Naive thymus-derived CD4-positive, alpha-beta T cell (primary cell): ENCODE measurements at regions not wholly inside any gene's neighbourhood (a gene's known extent, or its start where the extent isn't known, plus 50 kb on each side); places are given as distances from the start of the nearest gene placed in this dataset.

Experiments used
- ATAC-seq: fragments of 150-1000 bp; cut with Tn5 transposase; 2 replicates; pipeline ENCODE4 v1.10.0; 2021; ENCODE audit warnings: mild to moderate bottlenecking, moderate library complexity
- CTCF ChIA-PET: fragments of 350-600 bp; sonication (Branson Sonifier 250); formaldehyde crosslinking; loops from one replicate; lab custom pipeline; 2021; ENCODE audit warnings: antibody characterized with exemption; lab: Charles Lee
- POLR2A ChIA-PET: fragments of 350-600 bp; sonication (Branson Sonifier 250); formaldehyde crosslinking; loops from one replicate; lab custom pipeline; 2021; ENCODE audit warnings: antibody characterized with exemption, inconsistent platforms; lab: Charles Lee
- DNase-seq, 9 donors: peaks; one replicate each; pipeline versions ENCODE4 v3.0.0 to v3.0.0-alpha.2; 2020 to 2022; ENCODE audit warnings: mixed read lengths in 1 of 9
- H3K27ac ChIP-seq: one replicate; pipeline ENCODE4 v1.7.0; 2013; ENCODE audit warnings: mild to moderate bottlenecking, low read depth, low read length, moderate library complexity
- H3K27me3 ChIP-seq, 2 donors: one replicate each; pipeline ENCODE4 v1.7.0; 2013; ENCODE audit warnings: low read length in 2 of 2, mild to moderate bottlenecking in 2 of 2, moderate library complexity in 2 of 2; ENCODE audit not compliant: control insufficient read depth in 2 of 2, insufficient read depth in 2 of 2
- H3K36me3 ChIP-seq, 3 experiments: 1 replicate in 2 of 3; 2 replicates in 1 of 3; pipeline ENCODE4 v1.7.0; 2013; ENCODE audit warnings: low read length in 3 of 3, mild to moderate bottlenecking in 3 of 3, moderate library complexity in 1 of 3; ENCODE audit not compliant: insufficient read depth in 3 of 3, control insufficient read depth in 2 of 3
- H3K4me1 ChIP-seq, 2 donors: one replicate each; pipeline ENCODE4 v1.7.0; 2013; ENCODE audit warnings: low read length in 2 of 2, mild to moderate bottlenecking in 2 of 2, moderate library complexity in 1 of 2; ENCODE audit not compliant: control insufficient read depth in 2 of 2, insufficient read depth in 2 of 2
- H3K4me3 ChIP-seq: 2 replicates; pipeline ENCODE4 v1.7.0; 2013; ENCODE audit warnings: mild to moderate bottlenecking, low read length
- H3K9me3 ChIP-seq, 3 experiments: 1 replicate in 2 of 3; 2 replicates in 1 of 3; pipeline ENCODE4 v1.7.0; 2013; ENCODE audit warnings: low read length in 3 of 3; ENCODE audit not compliant: control insufficient read depth in 2 of 3
- H3K27ac Mint-ChIP-seq, 9 donors: one replicate each; pipeline ENCODE4 v1.8.0; 2020 to 2022; ENCODE audit warnings: mixed read lengths in 9 of 9, mild to moderate bottlenecking in 8 of 9, moderate library complexity in 5 of 9, inconsistent platforms in 2 of 9
- H3K27me3 Mint-ChIP-seq, 5 donors: one replicate each; pipeline ENCODE4 v1.8.0; 2021 to 2022; ENCODE audit warnings: mixed read lengths in 5 of 5, mild to moderate bottlenecking in 1 of 5
- H3K36me3 Mint-ChIP-seq, 5 donors: one replicate each; pipeline ENCODE4 v1.8.0; 2020 to 2022; ENCODE audit warnings: mixed read lengths in 5 of 5, mild to moderate bottlenecking in 3 of 5, inconsistent platforms in 1 of 5
- H3K4me1 Mint-ChIP-seq, 7 donors: one replicate each; pipeline ENCODE4 v1.8.0; 2020 to 2022; ENCODE audit warnings: mixed read lengths in 7 of 7, mild to moderate bottlenecking in 3 of 7, inconsistent platforms in 1 of 7
- H3K4me3 Mint-ChIP-seq, 10 donors: one replicate each; pipeline ENCODE4 v1.8.0; 2020 to 2022; ENCODE audit warnings: mild to moderate bottlenecking in 10 of 10, mixed read lengths in 10 of 10, moderate library complexity in 6 of 10, inconsistent platforms in 2 of 10
- H3K9me3 Mint-ChIP-seq, 11 donors: one replicate each; pipeline ENCODE4 v1.8.0; 2020 to 2022; ENCODE audit warnings: mixed read lengths in 11 of 11, mild to moderate bottlenecking in 4 of 11, inconsistent platforms in 1 of 11, moderate library complexity in 1 of 11
- intact Hi-C, 2 donors: fragments of 100-400 bp; cut with micrococcal nuclease; formaldehyde crosslinking; loops; one replicate each; pipeline ENCODE4 v1.15.1; 2023

- no peak for DNase-seq
- Mint-ChIP-seq H3K4me3 (no peak overlapping the region), H3K36me3 (peaks cover 0 to 5% (median 0%) of the 10 kb centered on the region in 5 donors), H3K4me1 (no peaks in the 10 kb centered on the region), H3K9me3 (peaks cover 3 to 41% (median 16%) of the 10 kb centered on the region in 11 donors), H3K27me3 (no peaks in the 10 kb centered on the region), H3K27ac (no peak overlapping the region)
- intact Hi-C loops: loop anchor here in 1 of 2 donors (10.0 kb wide), 1 partner anchor 60 kb away; no protein-coding TSS in a partner anchor
- ChIA-PET POLR2A (no interaction called here), CTCF (no interaction called here)
- ATAC-seq: no peak
- Histone ChIP-seq H3K36me3 (no peaks in the 10 kb centered on the region), H3K27ac (no peak overlapping the region), H3K27me3 (no peaks in the 10 kb centered on the region), H3K4me3 (no peak overlapping the region), H3K4me1 (no peaks in the 10 kb centered on the region), H3K9me3 (peaks cover 0 to 11% (median 0%) of the 10 kb centered on the region in 3 experiments)
These were observed 557.4 kb upstream of the VSTM2A start for GRCh38 chr7:53984776-53985175.

DNA sequence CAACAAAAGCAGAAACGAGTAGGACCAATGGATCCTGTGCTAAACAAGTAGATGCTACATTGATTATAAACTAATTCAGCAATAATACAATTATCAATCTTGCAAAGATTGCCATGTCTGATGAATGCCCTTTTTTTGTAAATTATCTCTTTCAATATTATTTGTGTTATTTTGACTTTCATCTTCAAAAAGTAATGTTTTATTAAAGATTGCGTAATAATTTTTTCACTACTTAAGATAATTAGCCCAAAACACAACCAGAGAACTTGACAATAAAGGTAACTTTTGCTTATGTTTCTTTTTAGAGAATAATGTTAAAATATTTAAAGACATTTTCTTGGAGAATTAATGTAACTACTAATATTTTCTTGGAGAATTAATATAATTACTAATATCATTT is 553.8 kb upstream of the VSTM2A start:
- no peaks in the 10 kb centered on the region for H3K4me1 ChIP-seq
- peaks cover 0 to 27% (median 15%) of the 10 kb centered on the region in 11 donors for H3K9me3 Mint-ChIP-seq
- intact Hi-C loops: loop anchor here in 1 of 2 donors (10.0 kb wide), 1 partner anchor 64 kb away; no protein-coding TSS in a partner anchor
- H3K27ac ChIP-seq: no peak overlapping the region
- peaks cover 0 to 5% (median 0%) of the 10 kb centered on the region in 5 donors for H3K36me3 Mint-ChIP-seq
- DNase-seq (no peak), ATAC-seq (no peak)
- no peak overlapping the region for H3K4me3 Mint-ChIP-seq
- CTCF ChIA-PET: no interaction called here
- no peak overlapping the region for H3K4me3 ChIP-seq
- POLR2A ChIA-PET: interaction anchor here (0.7 kb wide), 1 partner anchor 133 kb away, joined by 3 read pairs; no protein-coding TSS in a partner anchor
- no peaks in the 10 kb centered on the region for H3K27me3 ChIP-seq
- H3K9me3 ChIP-seq: peaks cover 0 to 17% (median 0%) of the 10 kb centered on the region in 3 experiments
- H3K27ac Mint-ChIP-seq: no peak overlapping the region
- no peaks in the 10 kb centered on the region for H3K36me3 ChIP-seq
- no peaks in the 10 kb centered on the region for H3K4me1 Mint-ChIP-seq
- H3K27me3 Mint-ChIP-seq: no peaks in the 10 kb centered on the region

- H3K27me3 ChIP-seq: no peaks in the 10 kb centered on the region
- ChIA-PET POLR2A (no interaction called here), CTCF (no interaction called here)
- no peaks in the 10 kb centered on the region for H3K27me3 Mint-ChIP-seq
- no peaks in the 10 kb centered on the region for H3K36me3 Mint-ChIP-seq
- no peaks in the 10 kb centered on the region for H3K4me1 ChIP-seq
- H3K27ac Mint-ChIP-seq: no peak overlapping the region
- DNase-seq: no peak
- H3K36me3 ChIP-seq: no peaks in the 10 kb centered on the region
- intact Hi-C loops: no loop called here
- no peak for ATAC-seq
- H3K9me3 ChIP-seq: peaks cover 0 to 11% (median 0%) of the 10 kb centered on the region in 3 experiments
- H3K4me3 ChIP-seq: no peak overlapping the region
- H3K4me3 Mint-ChIP-seq: no peak overlapping the region
- peaks cover 3 to 21% (median 9%) of the 10 kb centered on the region in 11 donors for H3K9me3 Mint-ChIP-seq
- no peak overlapping the region for H3K27ac ChIP-seq
- H3K4me1 Mint-ChIP-seq: no peaks in the 10 kb centered on the region
These were observed 549.0 kb upstream of the VSTM2A start for GRCh38 chr7:53993224-53993623.

DNA sequence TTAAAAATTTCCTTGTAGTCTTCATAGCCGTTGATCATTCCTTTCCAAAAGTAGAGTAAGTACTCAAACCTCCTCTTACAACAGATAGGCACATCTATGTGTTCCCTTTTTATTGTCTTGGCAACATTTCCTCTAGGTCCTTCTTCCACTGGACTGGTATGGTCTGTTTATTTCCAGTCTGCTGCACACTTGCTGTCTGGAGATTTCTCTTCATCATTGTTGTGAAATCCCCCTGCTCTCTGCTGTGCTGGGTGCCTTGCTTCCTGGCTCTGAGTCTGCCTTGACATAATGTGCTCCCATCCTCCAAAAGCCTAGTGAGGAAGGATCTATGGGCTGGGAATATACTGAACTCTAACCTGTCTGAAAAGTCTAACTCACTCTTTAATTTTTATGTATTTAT is 545.3 kb upstream of the VSTM2A start:
- Histone ChIP-seq H3K27ac (no peak overlapping the region), H3K4me1 (no peaks in the 10 kb centered on the region), H3K27me3 (no peaks in the 10 kb centered on the region), H3K36me3 (no peaks in the 10 kb centered on the region), H3K4me3 (no peak overlapping the region), H3K9me3 (peaks cover 0 to 6% (median 0%) of the 10 kb centered on the region in 3 experiments)
- H3K27me3 Mint-ChIP-seq: no peaks in the 10 kb centered on the region
- H3K36me3 Mint-ChIP-seq: no peaks in the 10 kb centered on the region
- no peak for DNase-seq
- H3K4me3 Mint-ChIP-seq: no peak overlapping the region
- H3K9me3 Mint-ChIP-seq: peaks cover 3 to 16% (median 9%) of the 10 kb centered on the region in 11 donors
- no peak overlapping the region for H3K27ac Mint-ChIP-seq
- CTCF ChIA-PET: no interaction called here
- ATAC-seq: no peak
- intact Hi-C loops: no loop called here
- POLR2A ChIA-PET: no interaction called here
- H3K4me1 Mint-ChIP-seq: no peaks in the 10 kb centered on the region

- ATAC-seq: no peak
- Mint-ChIP-seq H3K27ac (no peak overlapping the region), H3K36me3 (no peaks in the 10 kb centered on the region), H3K4me1 (no peaks in the 10 kb centered on the region), H3K4me3 (no peak overlapping the region), H3K27me3 (no peaks in the 10 kb centered on the region), H3K9me3 (peaks cover 5 to 37% (median 18%) of the 10 kb centered on the region in 11 donors)
- Histone ChIP-seq H3K27ac (no peak overlapping the region), H3K36me3 (no peaks in the 10 kb centered on the region), H3K4me3 (no peak overlapping the region), H3K9me3 (peaks cover 0 to 6% (median 0%) of the 10 kb centered on the region in 3 experiments), H3K4me1 (no peaks in the 10 kb centered on the region), H3K27me3 (no peaks in the 10 kb centered on the region)
- intact Hi-C loops: no loop called here
- DNase-seq: no peak
- ChIA-PET POLR2A (no interaction called here), CTCF (no interaction called here)
These were observed 527.4 kb upstream of the VSTM2A start for GRCh38 chr7:54014765-54015164.

GRCh38 chr7:54015251-54015650 is 526.9 kb upstream of the VSTM2A start:
- POLR2A ChIA-PET: no interaction called here
- CTCF ChIA-PET: no interaction called here
- H3K36me3 ChIP-seq: no peaks in the 10 kb centered on the region
- no peak overlapping the region for H3K27ac Mint-ChIP-seq
- H3K9me3 ChIP-seq: peaks cover 0 to 6% (median 0%) of the 10 kb centered on the region in 3 experiments
- no peak for ATAC-seq
- DNase-seq: no peak
- H3K4me3 Mint-ChIP-seq: no peak overlapping the region
- no peaks in the 10 kb centered on the region for H3K36me3 Mint-ChIP-seq
- H3K9me3 Mint-ChIP-seq: peaks cover 5 to 37% (median 18%) of the 10 kb centered on the region in 11 donors
- no peak overlapping the region for H3K27ac ChIP-seq
- no peaks in the 10 kb centered on the region for H3K27me3 Mint-ChIP-seq
- H3K27me3 ChIP-seq: no peaks in the 10 kb centered on the region
- H3K4me1 ChIP-seq: no peaks in the 10 kb centered on the region
- H3K4me3 ChIP-seq: no peak overlapping the region
- intact Hi-C loops: no loop called here
- no peaks in the 10 kb centered on the region for H3K4me1 Mint-ChIP-seq

- Histone ChIP-seq H3K27ac (no peak overlapping the region), H3K4me1 (no peaks in the 10 kb centered on the region), H3K27me3 (no peaks in the 10 kb centered on the region), H3K9me3 (peaks cover 0 to 12% (median 0%) of the 10 kb centered on the region in 3 experiments), H3K36me3 (no peaks in the 10 kb centered on the region), H3K4me3 (no peak overlapping the region)
- ATAC-seq (no peak), DNase-seq (no peak)
- Mint-ChIP-seq H3K36me3 (peaks cover 0 to 5% (median 0%) of the 10 kb centered on the region in 5 donors), H3K27ac (no peak overlapping the region), H3K4me1 (no peaks in the 10 kb centered on the region), H3K4me3 (no peak overlapping the region), H3K9me3 (peaks cover 2 to 32% (median 12%) of the 10 kb centered on the region in 11 donors), H3K27me3 (no peaks in the 10 kb centered on the region)
- ChIA-PET POLR2A (no interaction called here), CTCF (no interaction called here)
- intact Hi-C loops: no loop called here
These were observed 504.3 kb upstream of the VSTM2A start for GRCh38 chr7:54037873-54038272.
